Kidney (tissue), 13 donors: ENCODE measurements at regions not wholly inside any gene's neighbourhood (a gene's known extent, or its start where the extent isn't known, plus 50 kb on each side); places are given as distances from the start of the nearest gene placed in this dataset.

Experiments
- DNase-seq, 5 donors: peaks; one replicate each; pipeline ENCODE4 v3.0.0-alpha.2; 2013 to 2020
- FAIRE-seq: peaks from 2 replicates; lab custom pipeline; 2012; peaks lifted over from hg19 to GRCh38; lab: Jason Lieb, UNC
- H3K27ac ChIP-seq, 2 donors: one replicate each; pipeline ENCODE4 v1.7.0; 2013; ENCODE audit warnings: low read depth in 2 of 2, low read length in 2 of 2, inconsistent platforms in 1 of 2
- H3K27me3 ChIP-seq: one replicate; pipeline ENCODE4 v1.7.1; 2013; ENCODE audit warnings: low read length, inconsistent platforms; ENCODE audit not compliant: control insufficient read depth, insufficient read depth
- H3K36me3 ChIP-seq, 3 donors: one replicate each; pipeline versions ENCODE4 v1.7.0 to v1.7.1; 2013; ENCODE audit warnings: low read length in 3 of 3, control low read depth in 1 of 3, inconsistent platforms in 1 of 3; ENCODE audit not compliant: insufficient read depth in 3 of 3, control insufficient read depth in 2 of 3
- H3K4me1 ChIP-seq, 3 donors: one replicate each; pipeline versions ENCODE4 v1.7.0 to v1.7.1; 2013; ENCODE audit warnings: low read length in 3 of 3, inconsistent platforms in 1 of 3, low read depth in 1 of 3; ENCODE audit not compliant: control insufficient read depth in 2 of 3, insufficient read depth in 2 of 3
- H3K4me3 ChIP-seq, 3 donors: one replicate each; pipeline versions ENCODE4 v1.7.0 to v1.8.1; 2013; ENCODE audit warnings: low read length in 3 of 3, control low read depth in 1 of 3, inconsistent platforms in 1 of 3
- H3K9ac ChIP-seq, 3 donors: one replicate each; pipeline versions ENCODE4 v1.7.0 to v1.7.1; 2013; ENCODE audit warnings: low read length in 3 of 3, control low read depth in 1 of 3, inconsistent platforms in 1 of 3
- H3K9me3 ChIP-seq, 3 donors: one replicate each; pipeline versions ENCODE4 v1.7.0 to v1.7.1; 2013; ENCODE audit warnings: low read length in 3 of 3, control low read depth in 1 of 3, inconsistent platforms in 1 of 3; ENCODE audit not compliant: control insufficient read depth in 2 of 3, insufficient read depth in 1 of 3
- intact Hi-C: fragments of 100-400 bp; cut with DNase I; formaldehyde crosslinking; loops from one replicate; pipeline ENCODE4 v1.11.1; 2022
- TF ChIP-seq, protein P1 (sequence below): IDR thresholded peaks from 3 replicates; pipeline ENCODE4 v1.5.1; 2012; ENCODE audit warnings: mild to moderate bottlenecking, moderate library complexity, borderline replicate concordance; ENCODE audit not compliant: insufficient read depth; ENCODE audit errors: extremely low read depth
- donor health status: control.
- donor health status: control.
- donor health status: control.
- donor health status: control.
- donor health status: control.
- donor health status: DM: yes; HTN: yes; CAD: no.
- donor health status: Normal renal cell carcinoma (clear cell type).

DNA sequence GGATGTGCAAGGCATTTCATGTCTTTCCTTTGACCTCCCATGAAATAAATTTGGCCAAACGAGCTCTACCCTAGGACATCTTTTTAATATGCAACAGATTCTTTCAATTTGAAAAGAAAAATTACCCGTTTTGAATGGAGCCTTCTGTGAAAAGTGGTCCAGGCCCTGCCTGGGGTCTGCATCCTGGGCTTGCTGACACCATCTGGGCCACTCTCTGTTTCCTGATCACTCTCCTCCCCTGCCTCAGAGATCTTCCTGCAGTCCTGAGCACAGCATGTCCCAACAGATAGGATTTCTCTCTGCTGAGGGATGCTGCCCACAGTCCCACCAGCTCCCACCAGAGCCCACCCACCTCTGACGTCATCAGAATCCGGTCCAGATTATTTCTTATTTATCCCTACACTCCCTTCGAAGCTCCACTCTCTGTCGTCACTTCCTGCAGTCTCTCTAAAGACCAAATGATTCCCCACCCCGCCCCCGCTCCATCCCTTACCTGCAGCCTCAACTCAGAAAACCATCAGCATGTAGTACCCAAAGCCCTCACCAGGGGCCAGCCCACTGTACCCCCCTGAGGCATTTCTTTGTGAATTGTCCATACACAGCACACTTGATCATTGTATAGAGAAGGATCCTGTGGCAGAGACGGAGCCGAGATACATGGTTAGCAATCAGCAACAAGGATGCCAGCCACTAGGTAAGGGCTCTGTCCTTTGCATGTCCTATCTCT lies 192.1 kb upstream of the MGMT start:
- intact Hi-C loops, result no loop called here
- no peaks in the 10 kb centered on the region for H3K27me3 ChIP-seq
- TF ChIP-seq, protein P1, sequence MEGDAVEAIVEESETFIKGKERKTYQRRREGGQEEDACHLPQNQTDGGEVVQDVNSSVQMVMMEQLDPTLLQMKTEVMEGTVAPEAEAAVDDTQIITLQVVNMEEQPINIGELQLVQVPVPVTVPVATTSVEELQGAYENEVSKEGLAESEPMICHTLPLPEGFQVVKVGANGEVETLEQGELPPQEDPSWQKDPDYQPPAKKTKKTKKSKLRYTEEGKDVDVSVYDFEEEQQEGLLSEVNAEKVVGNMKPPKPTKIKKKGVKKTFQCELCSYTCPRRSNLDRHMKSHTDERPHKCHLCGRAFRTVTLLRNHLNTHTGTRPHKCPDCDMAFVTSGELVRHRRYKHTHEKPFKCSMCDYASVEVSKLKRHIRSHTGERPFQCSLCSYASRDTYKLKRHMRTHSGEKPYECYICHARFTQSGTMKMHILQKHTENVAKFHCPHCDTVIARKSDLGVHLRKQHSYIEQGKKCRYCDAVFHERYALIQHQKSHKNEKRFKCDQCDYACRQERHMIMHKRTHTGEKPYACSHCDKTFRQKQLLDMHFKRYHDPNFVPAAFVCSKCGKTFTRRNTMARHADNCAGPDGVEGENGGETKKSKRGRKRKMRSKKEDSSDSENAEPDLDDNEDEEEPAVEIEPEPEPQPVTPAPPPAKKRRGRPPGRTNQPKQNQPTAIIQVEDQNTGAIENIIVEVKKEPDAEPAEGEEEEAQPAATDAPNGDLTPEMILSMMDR, result no peak
- H3K9ac ChIP-seq, result no peak overlapping the region
- FAIRE-seq, result no peak
- H3K27ac ChIP-seq, result no peak overlapping the region
- H3K36me3 ChIP-seq, result no peaks in the 10 kb centered on the region
- no peak for DNase-seq
- H3K4me3 ChIP-seq, result no peak overlapping the region
- no peaks in the 10 kb centered on the region for H3K4me1 ChIP-seq
- H3K9me3 ChIP-seq, result no peaks in the 10 kb centered on the region

DNA sequence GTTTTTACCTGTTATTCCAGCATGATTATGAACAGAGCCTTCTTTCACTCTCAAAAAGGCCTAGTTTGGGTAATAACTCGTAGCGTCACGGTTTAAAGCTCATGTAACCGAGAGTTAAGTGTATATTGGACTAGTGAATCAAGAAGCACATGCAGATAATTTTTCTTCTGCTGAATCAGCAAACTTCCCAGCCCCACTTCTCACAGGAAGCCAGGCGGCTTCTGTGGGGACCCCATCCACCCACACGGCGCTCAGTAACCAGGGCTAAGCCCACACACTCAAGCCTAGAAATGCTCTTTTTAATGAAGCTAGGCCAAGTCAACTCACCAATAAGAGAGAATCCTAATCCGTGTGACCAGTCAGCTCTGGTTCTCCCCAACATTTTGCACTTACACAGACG lies 191.2 kb upstream of the MGMT start:
- TF ChIP-seq, protein P1, result no peak
- Histone ChIP-seq H3K4me1 (no peaks in the 10 kb centered on the region), H3K36me3 (no peaks in the 10 kb centered on the region), H3K9ac (no peak overlapping the region), H3K27ac (no peak overlapping the region), H3K4me3 (no peak overlapping the region), H3K9me3 (no peaks in the 10 kb centered on the region), H3K27me3 (no peaks in the 10 kb centered on the region)
- intact Hi-C loops, result no loop called here
- no peak for DNase-seq
- FAIRE-seq, result no peak

DNA sequence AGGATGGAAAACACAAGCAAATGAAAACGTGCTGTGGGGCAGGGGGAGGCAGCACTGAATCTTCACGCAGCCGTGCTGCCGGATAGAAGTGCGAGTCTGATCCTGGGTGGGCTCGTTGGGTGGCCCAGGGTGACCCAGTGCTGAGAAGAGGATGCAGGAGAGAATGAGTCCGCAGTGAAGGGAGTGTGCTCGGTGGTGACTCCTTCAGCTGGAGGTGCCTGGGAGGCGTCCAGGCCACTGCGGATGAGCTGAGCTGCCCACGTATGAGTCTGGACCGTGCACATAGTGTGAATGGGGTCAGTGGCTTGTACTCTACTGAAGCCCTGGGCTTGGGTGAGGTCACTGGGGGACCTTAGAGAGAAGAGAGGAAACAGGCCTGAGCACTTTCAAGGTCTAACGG lies 190.0 kb upstream of the MGMT start:
- DNase-seq (no peak), FAIRE-seq (no peak)
- H3K36me3 ChIP-seq, result no peaks in the 10 kb centered on the region
- no peak overlapping the region for H3K4me3 ChIP-seq
- H3K27ac ChIP-seq, result no peak overlapping the region
- no peak overlapping the region for H3K9ac ChIP-seq
- no peaks in the 10 kb centered on the region for H3K4me1 ChIP-seq
- H3K27me3 ChIP-seq, result no peaks in the 10 kb centered on the region
- TF ChIP-seq, protein P1, result no peak
- no peaks in the 10 kb centered on the region for H3K9me3 ChIP-seq
- intact Hi-C loops, result no loop called here

DNA sequence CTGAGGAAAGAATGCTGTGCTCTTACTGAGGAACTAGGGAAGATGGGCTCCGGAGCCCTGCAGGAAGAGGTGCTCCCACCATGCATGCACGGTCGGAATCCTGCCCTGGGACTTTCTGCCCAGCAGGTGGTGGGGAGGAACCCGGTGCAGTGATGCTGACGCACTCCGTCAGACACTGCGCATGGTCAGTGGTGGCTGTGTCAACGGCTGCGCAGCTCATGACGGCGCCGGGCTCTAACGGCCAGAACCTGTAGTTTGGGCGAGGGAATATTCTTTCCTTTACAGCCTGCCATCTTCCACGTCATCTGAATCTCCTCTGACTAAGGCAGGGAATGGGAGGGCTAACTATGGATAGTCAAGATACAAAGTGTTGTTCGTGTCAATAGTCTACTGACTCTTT lies 189.2 kb upstream of the MGMT start:
- intact Hi-C loops, result no loop called here
- H3K9ac ChIP-seq, result no peak overlapping the region
- TF ChIP-seq, protein P1, result no peak
- H3K27ac ChIP-seq, result no peak overlapping the region
- DNase-seq (no peak), FAIRE-seq (no peak)
- no peak overlapping the region for H3K4me3 ChIP-seq
- no peaks in the 10 kb centered on the region for H3K36me3 ChIP-seq
- no peaks in the 10 kb centered on the region for H3K9me3 ChIP-seq
- no peaks in the 10 kb centered on the region for H3K27me3 ChIP-seq
- H3K4me1 ChIP-seq, result no peaks in the 10 kb centered on the region
